PC-3 (cell line): ENCODE measurements at regions not wholly inside any gene's neighbourhood (a gene's known extent, or its start where the extent isn't known, plus 50 kb on each side); places are given as distances from the start of the nearest gene placed in this dataset.

ENCODE experiments used
- ATAC-seq: fragments of 200-7000 bp; cut with Tn5 transposase; 2 replicates; pipeline ENCODE4 v1.9.1; 2020; ENCODE audit warnings: mild to moderate bottlenecking, moderate library complexity
- BruUV-seq: library from RNA; stranded (reverse); fragments of 400-500 nt; replicated peaks from 2 replicates; lab custom pipeline; 2021; lab: Mats Ljungman, UMichigan
- CTCF ChIA-PET: fragments of 300-600 bp; sonication (Branson Sonifier 250); formaldehyde crosslinking; loops from one replicate; lab custom pipeline; 2022; ENCODE audit warnings: antibody characterized with exemption; lab: Charles Lee
- POLR2A ChIA-PET: fragments of 300-600 bp; sonication (Branson Sonifier 250); formaldehyde crosslinking; loops from one replicate; lab custom pipeline; 2022; ENCODE audit warnings: antibody characterized with exemption; ENCODE audit not compliant: unreplicated experiment; lab: Charles Lee
- DNase-seq: peaks from one replicate; pipeline ENCODE4 v3.0.0-alpha.2; 2015
- H2AFZ ChIP-seq: fragments of 300-600 bp; sonication (generic); 2 replicates; pipeline ENCODE4 v1.6.0; 2016; ENCODE audit warnings: antibody characterized with exemption, low read length
- H3F3A ChIP-seq: fragments of 300-600 bp; sonication (generic); one replicate; pipeline ENCODE4 v1.6.0; 2017; ENCODE audit warnings: antibody characterized with exemption, low read length, control low read depth, mild to moderate bottlenecking; ENCODE audit not compliant: unreplicated experiment
- H3K27ac ChIP-seq: fragments of 300-600 bp; sonication (generic); 2 replicates; pipeline ENCODE4 v1.5.1; 2016; ENCODE audit warnings: mild to moderate bottlenecking, low read length
- H3K27me3 ChIP-seq: fragments of 300-600 bp; sonication (generic); 2 replicates; pipeline ENCODE4 v1.6.1; 2016; ENCODE audit warnings: low read length, mixed read lengths
- H3K36me3 ChIP-seq: fragments of 300-600 bp; sonication (generic); 2 replicates; pipeline ENCODE4 v1.6.1; 2016; ENCODE audit warnings: low read depth, mixed run types, low read length, mixed read lengths
- H3K4me1 ChIP-seq: fragments of 300-600 bp; sonication (generic); 2 replicates; pipeline ENCODE4 v1.5.1; 2016; ENCODE audit warnings: low read length; ENCODE audit not compliant: insufficient read depth
- H3K4me2 ChIP-seq: fragments of 300-600 bp; sonication (generic); 2 replicates; pipeline ENCODE4 v1.6.0; 2016; ENCODE audit warnings: low read length
- H3K4me3 ChIP-seq: fragments of 300-600 bp; sonication (generic); 2 replicates; pipeline ENCODE4 v1.5.1; 2016; ENCODE audit warnings: mild to moderate bottlenecking, low read length, mixed read lengths
- H3K79me2 ChIP-seq: fragments of 300-600 bp; sonication (generic); 2 replicates; pipeline ENCODE4 v1.6.1; 2017; ENCODE audit warnings: low read length, mixed read lengths
- H3K9ac ChIP-seq: fragments of 300-600 bp; sonication (generic); 2 replicates; pipeline ENCODE4 v1.6.0; 2016; ENCODE audit warnings: mild to moderate bottlenecking, low read length
- H3K9me2 ChIP-seq: fragments of 300-600 bp; sonication (generic); replicated peaks from 2 replicates; pipeline ENCODE4 v1.6.1; 2016; ENCODE audit warnings: mixed run types, low read length, mixed read lengths
- H3K9me3 ChIP-seq: fragments of 300-600 bp; sonication (generic); 2 replicates; pipeline ENCODE4 v1.6.1; 2016; ENCODE audit warnings: low read length, mixed read lengths
- H4K20me1 ChIP-seq: fragments of 300-600 bp; sonication (generic); 2 replicates; pipeline ENCODE4 v1.6.1; 2016; ENCODE audit warnings: low read length, mixed read lengths
- EZH2 ChIP-seq: fragments of 300-600 bp; sonication (generic); IDR thresholded peaks from one replicate; pipeline ENCODE4 v1.6.1; 2017; ENCODE audit warnings: antibody characterized with exemption, mild to moderate bottlenecking, low read length; ENCODE audit not compliant: unreplicated experiment
- EZH2phosphoT487 ChIP-seq: fragments of 300-600 bp; sonication (generic); IDR thresholded peaks from 2 replicates; pipeline ENCODE4 v1.6.1; 2018; ENCODE audit warnings: mild to moderate bottlenecking, antibody characterized with exemption, low read length, borderline replicate concordance
- intact Hi-C: fragments of 100-400 bp; cut with micrococcal nuclease; formaldehyde crosslinking; loops from 2 replicates; pipeline ENCODE4 v1.9.0; 2023
- TF ChIP-seq, protein P1 (sequence below): fragments of 300-600 bp; sonication (generic); conservative IDR thresholded peaks from 2 replicates; pipeline ENCODE4 v1.5.1; 2017; ENCODE audit warnings: antibody characterized with exemption, low read depth, mild to moderate bottlenecking, low read length

DNA sequence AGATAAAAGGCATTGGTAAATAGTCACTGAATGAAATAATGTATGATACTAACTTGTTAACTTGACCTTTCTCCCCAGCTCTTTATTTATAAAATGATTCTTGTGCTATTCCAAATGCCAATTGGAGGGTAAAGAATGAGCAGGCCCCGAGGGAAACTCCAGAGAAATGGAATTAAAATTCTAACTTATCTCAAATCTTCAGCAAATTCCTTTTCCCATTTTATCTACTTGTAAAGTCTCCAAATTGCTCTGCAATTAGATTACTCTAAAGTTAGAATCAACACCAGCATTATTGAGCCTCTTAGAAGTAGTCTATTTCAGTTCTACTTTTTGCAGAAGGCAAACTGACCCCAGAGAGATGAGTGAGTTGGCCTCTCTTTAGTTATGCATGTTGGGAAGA lies 165.9 kb upstream of the PREP start:
- no peak for ATAC-seq
- POLR2A ChIA-PET, result no interaction called here
- CTCF ChIA-PET, result no interaction called here

DNA sequence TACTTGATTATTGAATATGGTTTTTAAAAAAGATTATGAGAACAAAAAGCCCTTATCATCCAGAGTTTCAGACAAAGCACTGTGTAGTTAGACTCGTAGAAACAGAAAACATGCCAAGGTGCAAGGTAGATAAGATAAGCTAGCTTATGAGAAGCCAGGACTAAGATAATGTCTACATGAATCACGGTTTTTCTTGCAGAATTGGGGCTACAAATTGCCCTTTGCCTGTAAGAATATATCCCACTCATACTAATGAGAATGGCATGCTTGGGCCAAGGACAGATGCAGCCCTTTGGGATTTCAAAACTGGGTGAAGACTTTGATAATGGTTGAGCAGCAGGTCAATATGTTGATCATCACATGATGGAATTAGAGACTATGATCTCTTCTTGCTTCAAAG lies 165.3 kb upstream of the PREP start:
- H4K20me1 ChIP-seq, result no peaks in the 10 kb centered on the region
- DNase-seq (no peak), ATAC-seq (no peak)
- no peaks in the 10 kb centered on the region for H3K36me3 ChIP-seq
- H3K9me3 ChIP-seq, result no peaks in the 10 kb centered on the region
- ChIA-PET CTCF (no interaction called here), POLR2A (no interaction called here)
- H3K27me3 ChIP-seq, result no peaks in the 10 kb centered on the region
- no peaks in the 10 kb centered on the region for H3F3A ChIP-seq
- no peak overlapping the region for H3K27ac ChIP-seq
- H3K4me1 ChIP-seq, result peaks cover 8% of the 10 kb centered on the region; the same call in 1 of the 2 replicates
- intact Hi-C loops, result no loop called here
- TF ChIP-seq, protein P1, sequence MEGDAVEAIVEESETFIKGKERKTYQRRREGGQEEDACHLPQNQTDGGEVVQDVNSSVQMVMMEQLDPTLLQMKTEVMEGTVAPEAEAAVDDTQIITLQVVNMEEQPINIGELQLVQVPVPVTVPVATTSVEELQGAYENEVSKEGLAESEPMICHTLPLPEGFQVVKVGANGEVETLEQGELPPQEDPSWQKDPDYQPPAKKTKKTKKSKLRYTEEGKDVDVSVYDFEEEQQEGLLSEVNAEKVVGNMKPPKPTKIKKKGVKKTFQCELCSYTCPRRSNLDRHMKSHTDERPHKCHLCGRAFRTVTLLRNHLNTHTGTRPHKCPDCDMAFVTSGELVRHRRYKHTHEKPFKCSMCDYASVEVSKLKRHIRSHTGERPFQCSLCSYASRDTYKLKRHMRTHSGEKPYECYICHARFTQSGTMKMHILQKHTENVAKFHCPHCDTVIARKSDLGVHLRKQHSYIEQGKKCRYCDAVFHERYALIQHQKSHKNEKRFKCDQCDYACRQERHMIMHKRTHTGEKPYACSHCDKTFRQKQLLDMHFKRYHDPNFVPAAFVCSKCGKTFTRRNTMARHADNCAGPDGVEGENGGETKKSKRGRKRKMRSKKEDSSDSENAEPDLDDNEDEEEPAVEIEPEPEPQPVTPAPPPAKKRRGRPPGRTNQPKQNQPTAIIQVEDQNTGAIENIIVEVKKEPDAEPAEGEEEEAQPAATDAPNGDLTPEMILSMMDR, result no peak
- TF ChIP-seq EZH2phosphoT487, result no peak
- no peak for TF ChIP-seq EZH2
- no TSS peak for BruUV-seq
- no peak overlapping the region for H2AFZ ChIP-seq
- H3K4me3 ChIP-seq, result no peak overlapping the region
- no peaks in the 10 kb centered on the region for H3K9me2 ChIP-seq
- no peak overlapping the region for H3K9ac ChIP-seq
- no peak overlapping the region for H3K4me2 ChIP-seq
- no peaks in the 10 kb centered on the region for H3K79me2 ChIP-seq

More for the DNA sequence above, 165.9 kb upstream of the PREP start:
- Histone ChIP-seq H3K27ac (no peak overlapping the region), H3K9me2 (no peaks in the 10 kb centered on the region), H3K79me2 (no peaks in the 10 kb centered on the region), H3F3A (no peaks in the 10 kb centered on the region), H3K9me3 (no peaks in the 10 kb centered on the region), H3K9ac (no peak overlapping the region), H3K27me3 (no peaks in the 10 kb centered on the region), H3K36me3 (no peaks in the 10 kb centered on the region), H3K4me3 (no peak overlapping the region), H3K4me1 (peaks cover 14% of the 10 kb centered on the region; the same call in 1 of the 2 replicates), H3K4me2 (no peak overlapping the region), H2AFZ (no peak overlapping the region), H4K20me1 (no peaks in the 10 kb centered on the region)
- intact Hi-C loops, result no loop called here
- DNase-seq, result no peak
- BruUV-seq, result no TSS peak
- TF ChIP-seq EZH2phosphoT487, result no peak
- TF ChIP-seq, protein P1, result no peak
- TF ChIP-seq EZH2, result no peak

DNA sequence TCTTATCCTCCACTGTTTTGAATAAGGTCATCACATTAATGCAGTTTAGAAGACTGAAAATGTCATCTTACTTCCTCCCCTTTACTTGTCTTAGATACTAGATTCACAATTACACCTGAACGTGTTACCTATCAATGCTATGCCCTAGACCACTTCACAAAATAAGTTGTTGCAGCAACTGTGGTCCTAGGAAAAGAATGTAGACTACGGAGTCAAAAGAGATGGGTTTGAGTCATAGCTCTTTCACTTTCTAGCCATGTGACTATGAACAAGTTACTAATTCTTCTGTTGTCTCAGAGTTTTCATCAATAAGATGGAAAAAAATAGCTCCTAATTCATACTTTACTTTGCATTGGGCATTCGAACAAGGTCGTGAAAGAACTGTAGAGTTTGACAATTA lies 164.3 kb upstream of the PREP start:
- no peak overlapping the region for H3K4me2 ChIP-seq
- no peaks in the 10 kb centered on the region for H3K9me2 ChIP-seq
- CTCF ChIA-PET, result no interaction called here
- H3K79me2 ChIP-seq, result no peaks in the 10 kb centered on the region
- H3K4me3 ChIP-seq, result no peak overlapping the region
- no peak overlapping the region for H3K9ac ChIP-seq
- intact Hi-C loops, result no loop called here
- DNase-seq (no peak), ATAC-seq (no peak)
- no peaks in the 10 kb centered on the region for H3K9me3 ChIP-seq
- H3K4me1 ChIP-seq, result peaks cover 5% of the 10 kb centered on the region; the same call in 1 of the 2 replicates
- no peaks in the 10 kb centered on the region for H3K36me3 ChIP-seq
- H3K27me3 ChIP-seq, result no peaks in the 10 kb centered on the region
- H2AFZ ChIP-seq, result no peak overlapping the region
- no peaks in the 10 kb centered on the region for H4K20me1 ChIP-seq
- H3F3A ChIP-seq, result no peaks in the 10 kb centered on the region
- TF ChIP-seq, protein P1, result no peak
- TF ChIP-seq EZH2 (no peak), EZH2phosphoT487 (no peak)
- no TSS peak for BruUV-seq
- POLR2A ChIA-PET, result no interaction called here
- H3K27ac ChIP-seq, result no peak overlapping the region
